ENCODE measurements at regions not wholly inside any gene's neighbourhood (a gene's known extent, or its start where the extent isn't known, plus 50 kb on each side); places are given as distances from the start of the nearest gene placed in this dataset.

- TF ChIP-seq EGR1 (IDR thresholded peaks at IDR 0.05; ENCODE audit: borderline replicate concordance in 1 of 2, low read depth in 2 of 2, low read length in 2 of 2) (no peak), BCL3 (IDR thresholded peaks at IDR 0.05; ENCODE audit: borderline replicate concordance, insufficient read depth, low read depth, low read length, poor library complexity, severe bottlenecking) (no peak), ETV6 (conservative IDR thresholded peaks at IDR 0.05 in 1 of 2, IDR thresholded peaks at IDR 0.05 in 1 of 2; ENCODE audit: borderline replicate concordance in 1 of 2, low read depth in 1 of 2) (no peak), MXI1 (IDR thresholded peaks at IDR 0.05; ENCODE audit: low read depth, low read length) (no peak), MTA2 (IDR thresholded peaks at IDR 0.05; ENCODE audit: low read depth) (no peak), RAD21 (IDR thresholded peaks at IDR 0.05; ENCODE audit: insufficient read depth, low read depth, low read length) (no peak), SMARCA5 (IDR thresholded peaks at IDR 0.05) (no peak), ATF3 (IDR thresholded peaks at IDR 0.05; ENCODE audit: borderline replicate concordance, extremely low read depth, low read depth, low read length) (no peak), IKZF1 (conservative IDR thresholded peaks at IDR 0.05) (no peak)
Measured at GRCh38 chr1:99115231-99115630, 110.6 kb upstream of the PLPPR5 start (continued).

- Histone ChIP-seq H3K36me3 (ENCODE audit: control insufficient read depth in 2 of 2, insufficient read depth in 2 of 2, low read length in 1 of 2) (no peaks in the 10 kb centered on the region), H3K9me3 (replicated peaks; ENCODE audit: control insufficient read depth, insufficient read depth, low read length) (no peaks in the 10 kb centered on the region), H4K20me1 (ENCODE audit: control insufficient read depth, insufficient read depth) (no peaks in the 10 kb centered on the region), H3K9ac (ENCODE audit: control insufficient read depth, insufficient read depth, low read length) (no peak overlapping the region), H3K4me1 (ENCODE audit: control insufficient read depth, insufficient read depth, low read length) (no peaks in the 10 kb centered on the region), H3K27ac (ENCODE audit: control insufficient read depth, insufficient read depth) (no peak overlapping the region), H2AFZ (ENCODE audit: control insufficient read depth, low read depth, low read length) (no peak overlapping the region), H3K27me3 (replicated peaks in 1 of 2; ENCODE audit: control insufficient read depth in 2 of 2, insufficient read depth in 2 of 2, low read length in 1 of 2) (no peaks in the 10 kb centered on the region), H3K4me2 (ENCODE audit: control insufficient read depth, insufficient read depth) (no peak overlapping the region), H3K79me2 (ENCODE audit: control insufficient read depth, insufficient read depth, low read length) (no peaks in the 10 kb centered on the region), H3K4me3 (no peak overlapping the region)
- no peak for DNase-seq (ENCODE audit: low read depth, low spot score)
- RAD21 ChIA-PET (ENCODE audit: unreplicated experiment) = no interaction called here
- intact Hi-C loops (cut with micrococcal nuclease; ENCODE audit: unreplicated experiment) = no loop called here
- 0% methylated on average over 2 of the region's 2 CpGs for WGBS (ENCODE audit: insufficient coverage, insufficient replicate concordance, low lambda C conversion rate, missing lambda C conversion rate)
- in situ Hi-C loops (cut with MboI) = no loop called here
- POLR2A ChIA-PET = no interaction called here
- ATAC-seq = no peak
- BruUV-seq (replicated peaks) = no TSS peak
- SMC1A ChIA-PET (ENCODE audit: uncharacterized antibody, unreplicated experiment) = no interaction called here
- FAIRE-seq = no peak
- TF ChIP-seq SIX5 (IDR thresholded peaks at IDR 0.05; ENCODE audit: low read depth, low read length, severe bottlenecking) = no peak
- TF ChIP-seq DPF2 (IDR thresholded peaks at IDR 0.05) = no peak
- TF ChIP-seq SKIL (IDR thresholded peaks at IDR 0.05; ENCODE audit: low read depth, poor library complexity, severe bottlenecking) = no peak
- TF ChIP-seq ZBTB4 (CRISPR knock-in tag; IDR thresholded peaks at IDR 0.05) = no peak
- no peak for TF ChIP-seq SP1 (IDR thresholded peaks at IDR 0.05; ENCODE audit: low read depth, low read length)
- no peak for TF ChIP-seq BCL11A (IDR thresholded peaks at IDR 0.05; ENCODE audit: low read depth, low read length)
- CTCF ChIA-PET = no interaction called here
Measured at GRCh38 chr1:99119188-99119587, 114.5 kb upstream of the PLPPR5 start.

All from GM12878 (cell line).